Inferior parietal cortex (tissue), 1 donor: ENCODE measurements at regions not wholly inside any gene's neighbourhood (a gene's known extent, or its start where the extent isn't known, plus 50 kb on each side); places are given as distances from the start of the nearest gene placed in this dataset.

ENCODE experiments used
- DNase-seq: peaks from one replicate; pipeline ENCODE4 v3.0.0-alpha.2; 2016; ENCODE audit errors: extremely low spot score

DNA sequence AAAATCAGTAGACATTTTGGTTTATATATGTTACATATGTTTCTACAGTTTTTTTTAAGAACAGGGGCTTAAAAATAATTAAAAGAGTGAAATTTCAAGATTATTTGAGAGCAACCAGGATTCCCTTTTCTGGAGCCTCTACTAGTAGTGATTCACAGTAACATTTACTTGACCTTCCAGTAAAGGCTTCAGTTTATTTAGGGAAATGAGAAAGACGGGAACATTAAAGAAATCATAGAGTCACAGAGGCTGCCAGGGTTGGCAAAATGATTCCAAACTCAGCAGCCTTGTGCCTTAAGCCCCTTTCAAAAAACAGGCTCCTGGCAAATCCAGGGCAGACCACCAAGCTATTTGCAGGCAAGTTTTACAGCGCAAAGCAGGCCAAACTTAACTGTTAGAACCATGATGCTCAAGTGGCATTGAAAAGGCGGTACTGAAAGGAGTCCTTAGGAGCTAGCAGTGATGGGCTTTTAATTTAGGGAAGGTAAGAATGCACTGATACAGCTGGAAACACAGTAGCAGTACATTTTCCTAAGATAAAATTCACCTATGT, 201.1 kb upstream of the ADAMTS9 start:
- DNase-seq = no peak

DNA sequence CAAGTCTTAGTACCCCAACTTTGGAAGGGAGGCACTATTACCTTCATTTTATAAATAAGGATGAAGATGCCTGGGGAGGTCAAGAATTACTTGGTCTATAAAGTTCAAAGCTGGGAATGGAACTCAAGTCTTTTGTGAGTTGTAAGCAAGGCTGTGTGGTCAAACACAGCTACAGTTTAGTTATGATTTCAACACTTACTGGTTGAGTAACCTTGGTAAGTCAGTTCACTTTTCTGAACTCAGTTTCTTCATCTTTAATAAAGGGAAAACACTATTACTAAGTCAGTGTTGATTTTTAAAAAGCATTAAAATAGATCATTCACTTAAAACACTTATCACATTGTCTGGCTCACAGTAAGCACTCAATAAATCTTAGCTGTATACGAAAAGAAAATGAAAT, 200.4 kb upstream of the ADAMTS9 start:
- DNase-seq = no peak

DNA sequence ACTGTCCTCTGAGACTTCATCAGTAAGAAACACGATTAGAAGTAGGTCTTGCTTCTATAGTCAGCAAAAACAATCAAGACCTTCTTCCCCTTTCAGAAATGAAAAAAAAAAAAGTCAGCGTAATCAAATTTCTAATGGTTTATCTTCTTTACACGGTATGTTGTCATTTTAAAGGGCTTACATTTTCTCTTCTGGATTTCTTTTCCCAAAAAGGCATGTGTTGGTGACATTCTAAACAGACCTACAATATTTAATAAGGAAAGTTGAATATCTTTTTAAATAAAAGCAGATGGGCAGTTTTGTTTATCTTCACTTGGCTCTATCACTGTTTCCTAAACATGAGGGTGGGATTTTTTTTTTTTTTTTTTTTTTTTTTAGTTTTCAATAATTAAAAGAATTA, 197.3 kb upstream of the ADAMTS9 start:
- no peak for DNase-seq

DNA sequence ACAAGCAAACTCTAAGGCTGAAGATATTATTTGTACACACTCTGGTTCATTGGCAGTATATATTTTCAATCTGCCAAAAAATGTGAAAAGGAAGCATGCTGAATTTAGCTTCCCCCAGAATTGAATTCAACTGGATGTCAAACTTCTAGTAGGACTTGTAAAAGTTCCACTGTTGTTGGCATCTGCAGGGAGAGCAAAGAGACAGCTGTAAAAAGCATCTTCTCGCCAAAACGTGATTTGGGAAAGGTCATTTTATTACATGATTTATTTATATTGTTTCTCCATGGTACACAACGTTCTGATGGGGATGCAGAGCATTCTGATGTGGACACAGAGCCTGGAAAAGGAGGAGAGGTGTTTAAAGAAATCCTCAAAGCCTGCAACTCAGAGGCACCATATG, 196.7 kb upstream of the ADAMTS9 start:
- no peak for DNase-seq

DNA sequence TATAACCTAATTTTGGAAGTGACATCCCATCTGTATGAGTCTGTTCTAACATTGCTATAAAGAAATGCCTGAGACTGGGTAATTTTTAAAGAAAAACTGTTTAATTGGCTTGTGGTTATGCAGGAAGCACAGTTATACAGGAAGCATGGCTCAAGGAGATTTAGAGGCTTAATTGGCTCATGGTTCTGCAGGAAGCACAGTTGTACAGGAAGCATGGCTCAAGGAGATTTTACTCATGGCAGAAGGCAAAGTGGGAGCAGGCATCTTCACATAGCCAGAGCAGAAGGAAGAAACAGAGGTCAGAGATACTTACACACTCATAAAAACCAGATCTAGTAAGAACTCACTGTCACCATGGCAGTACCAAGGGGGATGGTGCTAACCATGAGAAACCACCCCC, 193.1 kb upstream of the ADAMTS9 start:
- no peak for DNase-seq

DNA sequence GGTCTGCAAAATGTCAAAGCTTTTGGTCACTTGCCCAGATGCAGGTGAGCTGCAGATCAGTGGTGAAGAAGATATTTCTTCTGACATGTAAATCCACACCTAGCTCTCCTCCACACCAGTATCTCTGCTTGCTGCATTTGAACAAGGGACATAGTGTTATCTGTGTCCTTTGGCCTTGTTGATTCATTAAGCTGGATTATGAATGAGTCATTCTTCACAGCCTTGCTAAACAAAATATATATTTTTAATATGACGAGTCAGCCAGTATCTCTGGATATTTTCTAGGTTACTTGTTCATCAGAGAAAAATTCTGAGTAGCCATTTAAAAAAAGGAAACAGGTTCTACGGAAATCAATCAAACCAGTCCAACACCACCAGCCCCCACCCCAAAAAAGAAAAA, 190.6 kb upstream of the ADAMTS9 start:
- DNase-seq = no peak

DNA sequence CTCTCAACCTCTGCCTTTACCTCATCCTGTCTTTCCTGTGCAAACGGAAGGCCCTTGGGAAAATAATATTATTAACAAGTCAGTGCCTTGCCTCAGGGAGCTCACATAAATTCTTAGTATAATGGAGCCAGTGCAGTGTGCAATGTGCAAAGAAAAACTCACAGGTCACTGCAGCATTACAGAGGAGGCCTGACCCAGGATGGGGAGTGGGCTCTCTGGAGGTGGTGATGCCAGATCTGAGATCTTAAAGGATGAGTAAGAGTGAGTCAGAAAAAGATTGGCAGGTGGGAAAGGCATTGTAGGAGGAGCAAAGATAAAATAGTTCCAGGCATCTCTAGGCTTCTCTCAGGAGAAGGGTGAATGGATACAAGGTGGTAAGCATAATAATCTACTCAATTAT, 185.6 kb upstream of the ADAMTS9 start:
- DNase-seq = no peak

DNA sequence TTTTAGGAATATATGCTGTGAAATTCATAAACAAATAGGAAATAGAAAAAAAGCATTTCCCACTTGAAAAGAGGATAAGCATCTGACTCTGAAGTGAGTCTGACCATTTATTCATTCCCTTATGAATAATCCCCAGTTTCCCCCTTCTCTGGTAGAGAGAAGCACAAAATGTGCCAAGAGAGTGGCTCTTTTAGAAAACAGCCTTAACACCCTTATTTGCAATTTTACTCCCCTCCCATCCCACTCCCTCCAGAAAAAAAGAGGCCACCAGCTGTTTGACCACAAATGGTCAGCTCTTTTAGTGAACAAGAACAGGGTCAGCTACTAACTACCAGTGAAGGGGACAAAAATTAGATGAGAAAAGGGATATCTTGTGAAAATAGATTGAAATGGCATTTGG, 184.5 kb upstream of the ADAMTS9 start:
- DNase-seq = no peak

DNA sequence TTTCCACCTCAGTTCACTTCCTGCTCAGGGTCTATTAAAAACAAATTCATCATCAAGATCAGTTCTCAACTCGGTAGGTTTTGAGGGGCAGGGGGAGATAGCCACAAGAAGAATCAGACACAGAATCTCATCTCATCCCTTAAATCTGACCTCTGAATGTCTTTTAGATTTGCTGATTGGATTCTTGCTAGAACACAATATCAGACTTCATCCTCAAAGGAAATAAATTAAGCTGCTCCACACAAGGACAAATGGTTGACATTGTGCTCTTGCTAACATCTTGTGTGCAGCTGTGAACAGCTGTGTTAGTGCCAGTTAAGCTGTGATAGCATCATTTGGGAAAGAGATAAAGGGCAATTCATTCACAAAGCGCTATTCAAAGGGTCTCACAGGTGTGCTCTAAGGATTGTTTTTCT, 184.0 kb upstream of the ADAMTS9 start:
- DNase-seq = no peak

DNA sequence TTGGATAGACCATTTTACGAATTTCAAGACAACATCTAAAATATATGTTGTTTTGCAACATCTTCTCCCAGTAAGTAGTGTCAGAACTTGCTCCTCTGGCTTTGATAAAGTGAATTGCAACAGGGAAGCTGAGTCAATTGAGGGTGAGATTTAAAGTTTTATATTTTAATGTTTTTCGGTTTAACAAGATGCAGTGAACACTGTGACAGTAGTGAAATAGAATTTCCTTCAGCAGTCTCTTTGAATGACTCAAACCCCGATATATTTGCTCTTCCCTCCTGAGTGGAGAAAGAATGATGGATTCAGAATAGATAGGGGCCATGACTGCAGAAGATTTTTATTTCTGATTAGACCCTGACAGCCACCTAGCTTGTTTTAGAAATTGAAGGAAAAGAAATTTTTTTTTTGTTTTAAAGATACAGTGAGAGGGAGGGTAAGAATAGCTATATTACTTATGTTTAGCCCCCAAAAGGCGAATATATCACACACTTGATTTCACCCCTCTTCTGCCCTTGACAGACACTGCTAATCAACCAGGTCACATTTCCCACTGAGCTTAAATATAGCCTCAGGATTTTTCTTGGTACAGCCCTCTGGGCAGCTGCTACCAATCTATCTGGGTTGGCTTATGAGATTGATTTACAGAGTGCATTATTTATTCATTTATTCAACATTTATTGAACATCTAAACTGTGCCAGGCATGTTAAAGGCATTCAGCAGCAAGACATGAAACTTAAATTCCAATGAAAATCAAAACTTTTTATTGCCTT, 183.3 kb upstream of the ADAMTS9 start:
- DNase-seq = no peak

DNA sequence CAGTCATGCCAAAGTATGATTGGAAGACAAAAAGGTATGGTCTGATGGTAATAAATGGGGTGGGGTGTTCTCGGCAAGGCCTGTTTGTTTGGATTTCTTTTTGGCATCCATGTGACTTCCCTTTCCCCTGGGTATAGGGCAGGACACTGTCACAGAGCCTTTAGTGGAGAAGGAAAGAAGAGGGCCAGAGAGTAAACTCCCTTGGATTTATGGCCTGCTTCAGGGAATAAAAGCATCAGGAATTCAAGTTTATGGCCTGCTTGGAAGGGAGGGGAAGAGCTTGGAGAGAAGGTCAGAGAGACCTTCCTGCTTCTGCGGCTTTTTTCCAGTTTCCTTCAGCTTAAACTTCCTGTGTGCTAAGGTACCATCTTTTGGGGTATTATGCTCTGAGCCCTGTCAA, 179.4 kb upstream of the ADAMTS9 start:
- DNase-seq = no peak

DNA sequence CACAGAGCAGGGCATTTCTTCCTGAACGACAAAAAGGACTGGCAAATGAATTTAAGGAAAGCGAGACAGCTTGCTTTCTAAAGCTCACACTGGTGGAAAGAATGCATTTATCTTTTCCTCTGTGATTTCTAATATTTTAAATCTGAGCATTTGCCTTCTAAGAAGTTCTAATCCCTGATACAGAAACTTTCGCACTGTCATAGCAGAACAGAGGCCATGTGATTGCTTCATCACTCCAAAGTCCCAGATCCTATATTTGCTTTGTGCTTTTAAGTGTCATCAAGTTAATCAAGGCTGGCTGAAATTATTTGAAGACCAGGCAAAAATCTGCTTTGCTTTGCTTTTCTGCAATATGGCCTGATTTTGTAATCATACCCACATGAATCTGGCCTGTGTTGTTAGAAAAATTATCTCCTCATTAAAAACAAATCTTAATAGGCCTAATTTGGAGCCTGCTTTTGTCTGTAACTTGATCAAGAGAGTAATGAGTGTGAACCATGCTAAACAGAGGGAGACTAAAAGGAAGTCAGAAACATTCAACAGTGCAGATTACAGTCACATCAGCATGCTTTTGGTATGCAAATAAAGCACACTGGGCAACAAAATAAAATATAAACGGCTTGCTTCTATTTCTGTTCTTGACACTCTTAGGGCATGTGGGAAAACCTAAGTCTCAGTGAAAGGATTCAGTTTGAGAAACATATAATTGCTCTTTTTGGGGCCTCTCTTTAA, 178.2 kb upstream of the ADAMTS9 start:
- no peak for DNase-seq

DNA sequence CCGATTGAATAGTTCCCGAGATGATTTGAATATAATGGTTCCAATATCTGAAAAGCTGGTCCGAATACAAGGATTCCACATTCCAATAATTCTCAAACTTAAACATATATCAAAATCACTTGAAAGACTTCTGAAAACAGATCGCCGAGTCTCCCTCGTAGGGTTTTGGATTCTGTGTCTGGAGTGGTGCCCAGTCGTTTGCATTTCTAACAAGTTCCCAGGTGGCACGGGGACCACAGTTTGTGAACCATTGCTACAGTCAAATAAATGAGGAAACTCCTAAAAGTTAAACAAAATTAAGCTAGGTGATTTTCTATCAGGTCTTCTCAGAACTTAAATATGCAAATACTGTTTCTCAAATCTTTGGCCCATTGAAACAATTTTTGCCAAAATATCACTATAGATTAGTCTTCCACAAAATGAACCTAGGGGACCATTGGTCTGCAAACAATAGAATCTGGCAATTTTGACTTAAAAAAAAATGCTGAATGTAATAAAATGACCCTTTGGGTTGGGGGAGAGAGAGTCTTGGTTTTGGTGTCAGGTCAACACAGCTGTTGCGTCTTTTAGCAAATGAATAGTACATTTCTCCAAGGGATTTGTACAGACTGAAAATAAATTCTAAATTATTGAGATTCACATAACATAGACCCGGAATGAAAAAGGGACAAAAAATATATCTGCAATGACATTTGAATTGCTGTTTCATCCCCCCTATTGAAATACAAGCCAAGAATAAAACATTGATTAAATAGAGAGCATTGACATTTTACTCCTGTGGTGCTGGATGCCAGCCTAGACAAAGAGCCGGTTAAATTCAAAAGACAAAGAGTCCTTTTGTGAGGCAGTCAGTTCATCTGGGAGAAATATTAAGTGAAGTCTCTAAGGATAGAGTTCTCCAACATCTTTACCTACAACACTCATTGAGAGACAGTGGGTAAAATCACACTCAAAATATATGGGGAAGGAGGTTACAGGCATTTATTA, 175.7 kb upstream of the ADAMTS9 start:
- no peak for DNase-seq

DNA sequence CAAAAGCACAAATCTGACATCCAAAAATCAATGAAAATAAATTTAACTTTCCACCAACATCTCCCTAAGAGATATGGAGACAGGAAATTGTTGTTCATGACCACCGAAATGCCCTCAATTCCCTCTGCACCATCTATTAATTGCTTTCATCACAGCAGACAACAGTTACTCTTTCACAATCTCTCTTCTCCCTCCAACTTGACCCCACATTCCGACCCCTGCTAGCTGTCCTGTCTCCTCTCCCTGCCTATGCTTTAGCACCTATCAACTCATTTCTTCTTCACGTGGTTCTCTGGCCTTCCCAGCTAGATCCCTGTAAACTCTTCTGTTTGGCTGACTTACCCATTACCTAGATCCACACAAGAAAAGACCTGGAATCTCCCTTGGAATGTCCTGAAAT, 173.9 kb upstream of the ADAMTS9 start:
- DNase-seq = no peak

DNA sequence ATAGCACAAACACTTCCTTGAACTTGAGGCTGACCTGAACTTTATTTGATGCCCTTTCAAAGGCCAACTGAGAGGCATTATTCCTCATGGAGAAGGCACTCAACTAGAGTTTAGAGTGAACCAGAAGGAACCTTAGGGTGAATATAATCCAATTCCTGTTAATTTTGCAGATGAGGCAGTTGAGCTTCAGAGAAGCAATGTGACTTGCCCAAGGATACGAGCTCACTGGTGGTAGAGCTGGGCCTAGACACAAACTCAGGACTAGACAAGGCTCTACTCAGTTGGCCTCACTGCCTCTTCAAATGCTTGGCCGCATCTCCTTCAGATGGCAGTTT, 172.7 kb upstream of the ADAMTS9 start:
- no peak for DNase-seq

DNA sequence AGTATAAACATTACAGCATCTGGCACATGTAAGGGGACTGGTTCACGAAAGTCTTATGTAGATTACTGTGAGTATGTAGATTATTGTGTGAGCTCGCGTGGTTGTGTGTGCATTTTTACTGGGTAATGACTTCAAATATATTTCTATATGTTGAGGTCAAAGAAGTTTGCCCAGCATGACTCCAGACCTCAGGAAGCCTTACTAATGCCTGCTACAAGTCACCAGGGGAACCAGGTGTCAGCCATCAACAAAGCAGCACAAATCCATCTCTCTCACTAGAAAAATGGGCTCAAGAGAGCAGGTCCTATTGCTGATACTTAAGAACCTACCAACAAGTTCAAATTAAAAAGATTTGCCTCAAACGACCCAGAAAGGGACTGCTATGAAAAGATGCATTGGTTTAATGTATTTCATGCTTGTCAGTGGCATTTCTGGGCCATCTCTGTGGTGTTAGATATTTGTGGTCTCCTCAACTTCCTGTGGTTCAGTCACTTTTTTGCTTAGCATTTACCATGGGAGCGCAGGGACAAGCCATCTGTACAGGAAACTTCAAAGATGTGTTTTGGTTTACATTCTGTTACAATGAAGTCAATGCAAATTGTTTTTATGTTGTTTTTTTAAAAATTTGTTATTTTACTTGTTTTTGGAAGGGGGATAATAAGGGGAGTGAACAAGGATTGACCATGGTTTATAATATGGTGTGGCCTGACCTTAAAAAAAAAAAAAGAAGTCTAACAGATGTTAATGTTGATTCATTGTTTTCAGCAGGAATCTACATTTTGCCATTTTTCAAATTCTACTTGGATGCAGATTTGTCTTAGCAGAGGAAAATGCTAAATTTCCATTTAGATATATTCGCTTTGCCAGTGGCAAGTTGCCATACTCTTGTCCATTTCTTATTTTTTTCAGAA, 172.1 kb upstream of the ADAMTS9 start:
- no peak for DNase-seq

DNA sequence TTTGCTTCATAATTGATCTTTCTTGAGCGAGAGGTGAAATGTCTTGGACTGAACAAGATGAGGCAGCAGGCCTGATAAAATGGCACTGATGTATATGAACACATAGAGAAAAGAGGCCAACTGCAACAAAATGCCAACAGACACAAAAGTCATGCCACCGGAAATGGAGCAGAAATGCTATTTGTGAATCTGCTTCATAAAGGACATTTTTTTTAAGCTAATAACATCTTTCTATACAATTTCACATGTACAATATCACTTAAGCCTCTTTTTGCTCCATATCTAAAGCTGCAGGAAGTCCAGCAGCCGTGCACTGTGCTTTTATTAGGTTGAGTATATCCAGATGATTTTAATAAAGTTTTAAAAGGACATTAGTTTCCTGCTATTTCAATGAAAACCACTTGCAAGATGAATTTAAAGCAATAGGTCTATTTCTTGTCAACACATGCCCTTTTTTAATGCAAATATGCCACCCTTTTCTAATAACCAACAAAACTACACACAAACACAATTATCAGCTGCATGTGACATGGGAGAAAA, 169.2 kb upstream of the ADAMTS9 start:
- no peak for DNase-seq

DNA sequence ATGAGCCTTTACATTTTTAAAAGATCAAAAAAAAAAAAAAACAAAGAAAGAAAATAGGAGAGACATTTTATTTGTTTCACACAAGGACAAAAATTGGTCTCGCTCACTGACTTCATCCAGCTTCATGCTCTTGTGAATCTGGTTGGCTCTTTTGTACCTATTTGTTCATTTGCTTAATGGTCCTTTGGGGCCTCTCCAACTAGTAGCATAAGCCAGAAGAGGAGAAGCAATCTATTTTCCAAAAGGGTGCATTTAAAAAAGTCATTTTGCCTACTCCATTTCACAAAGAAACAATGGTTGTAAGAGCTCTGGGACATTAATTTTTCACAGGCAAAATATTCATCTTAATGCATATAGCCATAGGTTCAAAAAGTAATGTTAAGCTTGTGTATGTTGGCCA, 168.3 kb upstream of the ADAMTS9 start:
- no peak for DNase-seq

DNA sequence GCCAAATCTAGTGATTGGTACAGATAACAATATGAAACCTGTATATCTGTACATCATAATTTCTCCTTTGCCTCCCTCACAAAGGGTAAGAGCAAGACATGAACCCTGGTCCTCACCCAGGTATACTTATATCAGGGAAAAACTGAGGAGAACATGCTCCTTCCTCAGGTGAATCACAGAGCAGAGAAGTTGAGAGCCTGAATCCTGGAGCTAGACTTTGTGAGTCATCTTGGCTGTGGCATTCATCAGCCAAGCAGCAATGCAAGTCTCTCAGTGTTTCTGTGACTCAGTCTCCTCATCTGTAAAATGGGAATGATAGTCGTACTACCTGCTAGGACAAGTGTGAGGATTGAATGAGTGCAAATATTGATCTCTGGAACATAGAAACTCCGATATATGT, 165.7 kb upstream of the ADAMTS9 start:
- DNase-seq = no peak

DNA sequence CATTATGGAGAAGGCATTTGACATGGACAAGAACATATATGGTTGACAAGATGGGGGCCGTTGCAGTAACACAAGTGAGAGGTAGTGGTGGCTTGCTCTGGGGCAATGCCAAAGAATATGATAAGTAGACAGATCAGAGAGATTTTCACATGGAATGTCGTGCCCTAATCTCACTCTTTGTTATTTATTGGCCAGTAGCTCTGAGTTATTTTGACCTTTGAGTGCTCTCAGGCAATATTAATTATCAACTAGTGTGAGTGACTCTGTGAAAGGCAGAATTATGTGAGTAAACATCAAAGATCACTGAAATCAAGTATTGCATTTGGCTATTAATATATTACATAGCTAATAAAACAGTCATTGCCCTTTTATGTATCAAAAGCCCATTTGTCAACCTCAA, 164.9 kb upstream of the ADAMTS9 start:
- no peak for DNase-seq

DNA sequence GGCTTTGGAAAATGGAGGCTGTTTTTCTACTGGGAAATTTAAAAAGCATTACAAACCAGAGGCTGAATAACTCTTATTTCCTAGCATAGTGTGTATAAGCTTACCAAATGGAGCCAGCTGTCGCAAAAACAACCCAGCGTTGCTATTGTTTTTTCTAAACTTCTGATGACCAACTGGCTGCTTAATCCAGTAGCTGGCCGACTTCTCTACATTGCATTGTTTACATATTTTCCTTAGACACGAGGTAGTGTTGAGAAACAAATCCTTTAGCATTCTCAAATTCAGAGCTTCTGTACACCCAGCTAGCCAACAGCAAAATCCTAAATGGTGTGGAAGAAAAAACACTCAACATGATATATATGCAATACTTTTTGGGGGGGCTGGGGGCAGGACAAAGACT, 161.0 kb upstream of the ADAMTS9 start:
- DNase-seq = no peak
